MM.1S (cell line): ENCODE measurements at regions not wholly inside any gene's neighbourhood (a gene's known extent, or its start where the extent isn't known, plus 50 kb on each side); places are given as distances from the start of the nearest gene placed in this dataset.

Experiments used
- DNase-seq: peaks from one replicate; pipeline ENCODE4 v3.0.0-alpha.2; 2015
- H2AFZ ChIP-seq: fragments of 300-600 bp; sonication (generic); 2 replicates; pipeline ENCODE4 v1.6.0; 2016; ENCODE audit warnings: antibody characterized with exemption, low read length
- H3F3A ChIP-seq: fragments of 300-600 bp; sonication (generic); 2 replicates; pipeline ENCODE4 v1.6.1; 2016; ENCODE audit warnings: mild to moderate bottlenecking, antibody characterized with exemption, low read length, moderate library complexity, mixed read lengths; ENCODE audit not compliant: insufficient read depth
- H3K27ac ChIP-seq: fragments of 300-600 bp; sonication (generic); 2 replicates; pipeline ENCODE4 v1.5.1; 2016; ENCODE audit warnings: mild to moderate bottlenecking, low read length
- H3K27me3 ChIP-seq: fragments of 300-600 bp; sonication (generic); replicated peaks from 2 replicates; pipeline ENCODE4 v1.6.0; 2016; ENCODE audit warnings: low read length; ENCODE audit not compliant: insufficient read depth
- H3K36me3 ChIP-seq: fragments of 300-600 bp; sonication (generic); replicated peaks from 2 replicates; pipeline ENCODE4 v1.6.1; 2016; ENCODE audit warnings: mild to moderate bottlenecking, low read length, mixed read lengths; ENCODE audit not compliant: insufficient read depth
- H3K4me1 ChIP-seq: fragments of 300-600 bp; sonication (generic); 2 replicates; pipeline ENCODE4 v1.6.1; 2016; ENCODE audit warnings: low read length, mixed read lengths
- H3K4me2 ChIP-seq: fragments of 300-600 bp; sonication (generic); 2 replicates; pipeline ENCODE4 v1.6.0; 2016; ENCODE audit warnings: low read depth, low read length
- H3K4me3 ChIP-seq: fragments of 300-600 bp; sonication (generic); 2 replicates; pipeline ENCODE4 v1.5.1; 2016; ENCODE audit warnings: low read length, mixed read lengths
- H3K79me2 ChIP-seq: fragments of 300-600 bp; sonication (generic); 2 replicates; pipeline ENCODE4 v1.6.1; 2016; ENCODE audit warnings: mixed run types, low read length, mixed read lengths
- H3K9ac ChIP-seq: fragments of 300-600 bp; sonication (generic); 2 replicates; pipeline ENCODE4 v1.6.1; 2016; ENCODE audit warnings: low read length, mixed read lengths
- H3K9me2 ChIP-seq: fragments of 300-600 bp; sonication (generic); replicated peaks from 2 replicates; pipeline ENCODE4 v1.6.1; 2016; ENCODE audit warnings: mild to moderate bottlenecking, low read length, mixed read lengths; ENCODE audit not compliant: insufficient read depth
- H3K9me3 ChIP-seq: fragments of 300-600 bp; sonication (generic); replicated peaks from 2 replicates; pipeline ENCODE4 v1.6.1; 2016; ENCODE audit warnings: mild to moderate bottlenecking, low read length, mixed read lengths; ENCODE audit not compliant: insufficient read depth
- H4K20me1 ChIP-seq: fragments of 300-600 bp; sonication (generic); 2 replicates; pipeline ENCODE4 v1.6.1; 2016; ENCODE audit warnings: mild to moderate bottlenecking, low read length, moderate library complexity, mixed read lengths; ENCODE audit not compliant: insufficient read depth
- EZH2 ChIP-seq: fragments of 300-600 bp; sonication (generic); optimal IDR thresholded peaks from 2 replicates; pipeline ENCODE3; 2017; ENCODE audit warnings: low read depth, mild to moderate bottlenecking, antibody characterized with exemption, low read length, mixed read lengths
- EZH2phosphoT487 ChIP-seq: fragments of 300-600 bp; sonication (generic); IDR thresholded peaks from 2 replicates; pipeline ENCODE4 v1.6.1; 2018; ENCODE audit warnings: antibody characterized with exemption, low read length
- TF ChIP-seq, protein P1 (sequence below): fragments of 300-600 bp; sonication (generic); IDR thresholded peaks from 2 replicates; pipeline ENCODE4 v1.5.1; 2016; ENCODE audit warnings: antibody characterized with exemption, low read length, mixed read lengths

- H3K9me3 ChIP-seq: no peaks in the 10 kb centered on the region
- no peak overlapping the region for H3K4me2 ChIP-seq
- TF ChIP-seq, protein P1, sequence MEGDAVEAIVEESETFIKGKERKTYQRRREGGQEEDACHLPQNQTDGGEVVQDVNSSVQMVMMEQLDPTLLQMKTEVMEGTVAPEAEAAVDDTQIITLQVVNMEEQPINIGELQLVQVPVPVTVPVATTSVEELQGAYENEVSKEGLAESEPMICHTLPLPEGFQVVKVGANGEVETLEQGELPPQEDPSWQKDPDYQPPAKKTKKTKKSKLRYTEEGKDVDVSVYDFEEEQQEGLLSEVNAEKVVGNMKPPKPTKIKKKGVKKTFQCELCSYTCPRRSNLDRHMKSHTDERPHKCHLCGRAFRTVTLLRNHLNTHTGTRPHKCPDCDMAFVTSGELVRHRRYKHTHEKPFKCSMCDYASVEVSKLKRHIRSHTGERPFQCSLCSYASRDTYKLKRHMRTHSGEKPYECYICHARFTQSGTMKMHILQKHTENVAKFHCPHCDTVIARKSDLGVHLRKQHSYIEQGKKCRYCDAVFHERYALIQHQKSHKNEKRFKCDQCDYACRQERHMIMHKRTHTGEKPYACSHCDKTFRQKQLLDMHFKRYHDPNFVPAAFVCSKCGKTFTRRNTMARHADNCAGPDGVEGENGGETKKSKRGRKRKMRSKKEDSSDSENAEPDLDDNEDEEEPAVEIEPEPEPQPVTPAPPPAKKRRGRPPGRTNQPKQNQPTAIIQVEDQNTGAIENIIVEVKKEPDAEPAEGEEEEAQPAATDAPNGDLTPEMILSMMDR: no peak
- TF ChIP-seq EZH2: no peak
- TF ChIP-seq EZH2phosphoT487: no peak
- no peaks in the 10 kb centered on the region for H3K27me3 ChIP-seq
- no peak for DNase-seq
- H2AFZ ChIP-seq: no peak overlapping the region
- no peaks in the 10 kb centered on the region for H3F3A ChIP-seq
- no peaks in the 10 kb centered on the region for H3K36me3 ChIP-seq
- no peaks in the 10 kb centered on the region for H3K4me1 ChIP-seq
- H3K9me2 ChIP-seq: no peaks in the 10 kb centered on the region
- H3K9ac ChIP-seq: no peak overlapping the region
- no peak overlapping the region for H3K4me3 ChIP-seq
- H3K27ac ChIP-seq: no peak overlapping the region
- no peaks in the 10 kb centered on the region for H3K79me2 ChIP-seq
- H4K20me1 ChIP-seq: no peaks in the 10 kb centered on the region
Observed at GRCh38 chr5:120967366-120967765, 503.3 kb downstream of the PRR16 start.

DNA sequence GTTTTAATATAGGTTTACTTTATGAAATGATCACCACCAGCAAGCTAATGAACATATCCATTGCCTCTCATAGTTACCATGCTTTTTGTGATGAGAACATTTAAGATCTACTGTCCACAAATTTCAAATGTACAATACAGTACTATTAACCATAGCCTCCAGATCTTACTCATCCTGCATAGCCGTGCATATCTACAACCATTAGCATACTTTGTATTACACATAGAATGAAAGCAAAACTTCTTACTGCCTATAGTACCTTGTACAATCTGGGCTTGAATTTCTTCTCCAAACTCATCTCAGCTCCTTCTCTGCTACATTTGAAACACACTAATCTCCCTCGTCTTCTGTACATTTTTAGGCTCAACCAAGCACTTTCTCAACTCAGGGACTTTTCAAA lies 510.6 kb downstream of the PRR16 start:
- H3K9ac ChIP-seq: no peak overlapping the region
- no peaks in the 10 kb centered on the region for H3K9me3 ChIP-seq
- H3K36me3 ChIP-seq: no peaks in the 10 kb centered on the region
- no peaks in the 10 kb centered on the region for H3K27me3 ChIP-seq
- no peaks in the 10 kb centered on the region for H3F3A ChIP-seq
- H2AFZ ChIP-seq: no peak overlapping the region
- H3K79me2 ChIP-seq: no peaks in the 10 kb centered on the region
- H3K4me1 ChIP-seq: no peaks in the 10 kb centered on the region
- DNase-seq: no peak
- no peaks in the 10 kb centered on the region for H3K9me2 ChIP-seq
- H4K20me1 ChIP-seq: no peaks in the 10 kb centered on the region
- H3K4me3 ChIP-seq: no peak overlapping the region
- TF ChIP-seq, protein P1: no peak
- TF ChIP-seq EZH2phosphoT487 (no peak), EZH2 (no peak)
- no peak overlapping the region for H3K4me2 ChIP-seq
- no peak overlapping the region for H3K27ac ChIP-seq

DNA sequence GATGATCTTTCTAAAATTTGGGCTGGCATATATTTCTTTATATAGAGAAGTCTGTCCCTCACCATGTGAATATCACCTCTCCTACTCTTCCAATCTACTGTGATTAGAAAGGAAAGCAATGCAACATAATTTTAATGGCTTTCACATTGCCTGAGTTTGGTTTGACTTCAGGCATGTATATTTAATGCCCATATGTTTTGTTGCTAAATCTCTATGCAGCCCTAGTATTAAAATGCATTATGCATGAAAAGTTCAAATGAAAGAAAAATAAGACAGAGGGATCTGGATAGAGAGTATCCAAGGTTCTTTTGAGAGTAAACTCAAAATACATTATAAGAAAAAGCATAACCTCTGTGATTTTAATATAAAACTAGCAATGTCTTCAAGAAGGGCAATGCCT lies 518.3 kb downstream of the PRR16 start:
- no peak for DNase-seq
- H3K27ac ChIP-seq: no peak overlapping the region
- no peak overlapping the region for H3K9ac ChIP-seq
- H3K79me2 ChIP-seq: no peaks in the 10 kb centered on the region
- no peak overlapping the region for H3K4me3 ChIP-seq
- H3K4me2 ChIP-seq: no peak overlapping the region
- no peaks in the 10 kb centered on the region for H4K20me1 ChIP-seq
- H3K9me2 ChIP-seq: no peaks in the 10 kb centered on the region
- H3K9me3 ChIP-seq: no peaks in the 10 kb centered on the region
- H3K27me3 ChIP-seq: no peaks in the 10 kb centered on the region
- H3F3A ChIP-seq: no peaks in the 10 kb centered on the region
- H3K36me3 ChIP-seq: no peaks in the 10 kb centered on the region
- TF ChIP-seq EZH2phosphoT487 (no peak), EZH2 (no peak)
- TF ChIP-seq, protein P1: no peak
- H3K4me1 ChIP-seq: no peaks in the 10 kb centered on the region
- no peak overlapping the region for H2AFZ ChIP-seq
